IPS DF 4.7 (cell line): ENCODE measurements at regions not wholly inside any gene's neighbourhood (a gene's known extent, or its start where the extent isn't known, plus 50 kb on each side); places are given as distances from the start of the nearest gene placed in this dataset.
"Not testable (repeated sequence)": the region's sequence is repeated elsewhere in the genome, so short reads cannot be mapped to it uniquely, and the experiment has no call there.

Experiments used
- DNase-seq: peaks from one replicate; pipeline ENCODE4 v3.0.0-alpha.2; 2013; ENCODE audit warnings: low spot score; ENCODE audit errors: extremely low read depth

- DNase-seq = no peak
Observed at GRCh38 chr2:107436281-107436680, 390.4 kb upstream of the RGPD4 start.

GRCh38 chr2:107437265-107437664 lies 389.4 kb upstream of the RGPD4 start:
- DNase-seq = no peak

GRCh38 chr2:107437807-107438206 lies 388.9 kb upstream of the RGPD4 start:
- no peak for DNase-seq

GRCh38 chr2:107448160-107448559 lies 378.5 kb upstream of the RGPD4 start:
- no peak for DNase-seq

- DNase-seq = no peak
Observed at GRCh38 chr2:107461301-107461700, 365.4 kb upstream of the RGPD4 start.

GRCh38 chr2:107462181-107462580 lies 364.5 kb upstream of the RGPD4 start:
- DNase-seq = no peak

GRCh38 chr2:107466241-107466640 lies 360.5 kb upstream of the RGPD4 start:
- DNase-seq = no peak

GRCh38 chr2:107466984-107467773 lies 359.5 kb upstream of the RGPD4 start:
- no peak for DNase-seq

- no peak for DNase-seq
Observed at GRCh38 chr2:107469437-107469995, 357.2 kb upstream of the RGPD4 start.

- no peak for DNase-seq
Observed at GRCh38 chr2:107473150-107473549, 353.5 kb upstream of the RGPD4 start.

- DNase-seq = no peak
Observed at GRCh38 chr2:107475859-107476258, 350.8 kb upstream of the RGPD4 start.

GRCh38 chr2:107502539-107502938 lies 324.2 kb upstream of the RGPD4 start:
- peak; percentile 58 for DNase-seq

- no peak for DNase-seq
Observed at GRCh38 chr2:107511970-107512789, 314.5 kb upstream of the RGPD4 start.

GRCh38 chr2:107525406-107525805 lies 301.3 kb upstream of the RGPD4 start:
- DNase-seq = no peak

- DNase-seq = no peak
Observed at GRCh38 chr2:107529146-107529545, 297.5 kb upstream of the RGPD4 start.

- no peak for DNase-seq
Observed at GRCh38 chr2:107530046-107530445, 296.6 kb upstream of the RGPD4 start.

GRCh38 chr2:107534926-107535325 lies 291.8 kb upstream of the RGPD4 start:
- DNase-seq = no peak

GRCh38 chr2:107535905-107536689 lies 290.6 kb upstream of the RGPD4 start:
- DNase-seq = not testable (repeated sequence)

- no peak for DNase-seq
Observed at GRCh38 chr2:107542314-107542740, 284.4 kb upstream of the RGPD4 start.

GRCh38 chr2:107543793-107544192 lies 282.9 kb upstream of the RGPD4 start:
- DNase-seq = no peak

- no peak for DNase-seq
Observed at GRCh38 chr2:107545066-107545465, 281.6 kb upstream of the RGPD4 start.
